Astrocyte (in vitro differentiated cells and primary cell): ENCODE measurements at regions not wholly inside any gene's neighbourhood (a gene's known extent, or its start where the extent isn't known, plus 50 kb on each side); places are given as distances from the start of the nearest gene placed in this dataset.

ENCODE experiments used
- DNase-seq: peaks from one replicate; pipeline ENCODE4 v3.0.0-alpha.2; 2010; ENCODE audit warnings: low read depth
- FAIRE-seq: peaks from 2 replicates; lab custom pipeline; 2011; peaks lifted over from hg19 to GRCh38; lab: Jason Lieb, UNC
- H2AFZ ChIP-seq: 2 replicates; pipeline ENCODE4 v1.6.0; 2012; ENCODE audit warnings: low read depth, low read length, inconsistent platforms
- H3K27ac ChIP-seq: 2 replicates; pipeline ENCODE4 v1.5.1; 2011; ENCODE audit warnings: low read depth, low read length, inconsistent platforms
- H3K27me3 ChIP-seq: 2 replicates; pipeline ENCODE4 v1.6.0; 2011; ENCODE audit warnings: low read length, inconsistent platforms; ENCODE audit not compliant: insufficient read depth
- H3K36me3 ChIP-seq: 2 replicates; pipeline ENCODE4 v1.5.1; 2011; ENCODE audit warnings: low read length, inconsistent platforms; ENCODE audit not compliant: insufficient read depth
- H3K4me1 ChIP-seq: 2 replicates; pipeline ENCODE4 v1.5.1; 2011; ENCODE audit warnings: low read length, inconsistent platforms; ENCODE audit not compliant: insufficient read depth
- H3K4me2 ChIP-seq: 2 replicates; pipeline ENCODE4 v1.6.0; 2012; ENCODE audit warnings: low read length, inconsistent platforms
- H3K4me3 ChIP-seq: 2 replicates; pipeline ENCODE4 v1.5.1; 2011; ENCODE audit warnings: low read depth, mild to moderate bottlenecking, low read length, inconsistent platforms; ENCODE audit not compliant: insufficient read depth
- H3K79me2 ChIP-seq: 2 replicates; pipeline ENCODE4 v1.6.0; 2012; ENCODE audit warnings: mild to moderate bottlenecking, low read length, inconsistent platforms; ENCODE audit not compliant: insufficient read depth
- H3K9ac ChIP-seq: 2 replicates; pipeline ENCODE4 v1.6.0; 2012; ENCODE audit warnings: mild to moderate bottlenecking, low read length, inconsistent platforms
- H3K9me3 ChIP-seq: 2 replicates; pipeline ENCODE4 v1.5.1; 2012; ENCODE audit warnings: low read depth, mild to moderate bottlenecking, low read length, inconsistent platforms; ENCODE audit not compliant: insufficient read depth
- H4K20me1 ChIP-seq: 2 replicates; pipeline ENCODE4 v1.6.0; 2012; ENCODE audit warnings: low read length, inconsistent platforms; ENCODE audit not compliant: insufficient read depth
- H3K27ac Mint-ChIP-seq: one replicate; pipeline ENCODE4 v1.8.0; 2021; ENCODE audit warnings: mild to moderate bottlenecking, mixed read lengths; ENCODE audit not compliant: unreplicated experiment
- H3K27me3 Mint-ChIP-seq: one replicate; pipeline ENCODE4 v1.8.0; 2021; ENCODE audit warnings: low read depth, mixed read lengths; ENCODE audit not compliant: unreplicated experiment
- H3K36me3 Mint-ChIP-seq: one replicate; pipeline ENCODE4 v1.8.0; 2021; ENCODE audit warnings: low read depth, mixed read lengths; ENCODE audit not compliant: unreplicated experiment
- H3K4me1 Mint-ChIP-seq: one replicate; pipeline ENCODE4 v1.8.0; 2021; ENCODE audit warnings: low read depth, mixed read lengths; ENCODE audit not compliant: unreplicated experiment
- H3K4me3 Mint-ChIP-seq: one replicate; pipeline ENCODE4 v1.8.0; 2021; ENCODE audit warnings: mild to moderate bottlenecking, moderate library complexity, mixed read lengths; ENCODE audit not compliant: unreplicated experiment
- H3K9me3 Mint-ChIP-seq: one replicate; pipeline ENCODE4 v1.8.0; 2021; ENCODE audit warnings: mild to moderate bottlenecking, mixed read lengths; ENCODE audit not compliant: unreplicated experiment
- EZH2 ChIP-seq: IDR thresholded peaks from 2 replicates; pipeline ENCODE4 v1.6.1; 2012; ENCODE audit warnings: mild to moderate bottlenecking, low read length, inconsistent platforms; ENCODE audit not compliant: insufficient read depth
- TF ChIP-seq, protein P1 (sequence below): IDR thresholded peaks from 2 replicates; pipeline ENCODE4 v1.5.1; 2011; ENCODE audit warnings: low read depth, mild to moderate bottlenecking, inconsistent platforms, low read length, moderate library complexity; ENCODE audit not compliant: insufficient read depth

DNA sequence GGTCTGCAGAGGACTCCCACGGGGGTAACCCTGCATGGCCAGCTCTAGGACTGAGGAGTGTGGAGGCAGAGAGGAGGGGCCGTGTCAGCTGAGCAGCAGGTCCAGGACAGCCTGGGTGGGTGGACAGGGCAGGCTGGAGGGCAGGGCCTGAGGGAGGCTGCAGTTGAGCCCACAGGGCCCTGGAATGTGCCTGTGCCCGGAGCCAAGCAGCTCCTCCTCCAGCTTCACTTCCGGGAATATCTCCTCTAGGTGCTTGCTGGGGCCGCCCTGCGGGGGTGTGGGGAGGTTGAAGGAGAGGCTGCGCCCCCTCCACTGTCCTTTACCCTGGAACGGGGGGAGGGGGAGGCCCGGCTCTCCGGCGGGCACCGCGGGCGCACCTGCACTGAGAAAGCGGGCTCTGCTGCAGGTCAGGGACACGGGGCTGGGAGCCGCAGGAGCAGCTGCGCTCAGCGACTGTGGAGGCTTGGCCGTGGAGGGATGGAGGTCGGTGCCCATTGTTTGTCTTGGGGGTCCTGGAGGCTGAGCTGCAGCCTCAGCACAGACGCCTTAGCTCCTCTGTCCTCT is 1293.2 kb downstream of the BRD1 start:
- no peaks in the 10 kb centered on the region for H3K9me3 Mint-ChIP-seq

DNA sequence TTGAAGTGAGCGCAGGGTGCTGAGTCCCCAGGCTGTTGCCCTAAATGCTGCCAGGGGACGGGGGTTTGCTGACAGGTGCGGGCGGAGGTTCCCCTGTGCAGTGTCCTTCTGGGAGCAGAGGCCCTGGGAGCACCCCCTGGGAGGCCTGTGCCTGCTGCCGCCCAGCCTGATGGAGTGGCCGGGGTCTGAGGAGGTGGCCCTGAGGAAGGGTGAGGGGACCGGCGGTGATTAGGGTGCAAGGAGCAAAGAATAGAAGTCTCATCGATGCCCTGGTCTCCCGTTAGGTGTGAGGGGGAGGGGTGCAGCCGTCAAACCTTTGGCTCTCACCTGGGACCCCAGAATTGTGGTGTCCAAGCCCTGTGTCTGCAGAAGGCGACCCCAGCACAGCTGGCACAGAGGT is 1294.7 kb downstream of the BRD1 start:
- Histone ChIP-seq H2AFZ (no peak overlapping the region), H3K4me3 (no peak overlapping the region), H3K4me2 (no peak overlapping the region), H3K4me1 (no peaks in the 10 kb centered on the region), H3K79me2 (no peaks in the 10 kb centered on the region), H3K9ac (no peak overlapping the region), H3K27ac (no peak overlapping the region), H3K27me3 (no peaks in the 10 kb centered on the region), H3K36me3 (no peaks in the 10 kb centered on the region), H3K9me3 (no peaks in the 10 kb centered on the region), H4K20me1 (no peaks in the 10 kb centered on the region)
- no peak for DNase-seq
- no peak overlapping the region for H3K27ac Mint-ChIP-seq
- H3K36me3 Mint-ChIP-seq: no peaks in the 10 kb centered on the region
- no peaks in the 10 kb centered on the region for H3K9me3 Mint-ChIP-seq
- no peak overlapping the region for H3K4me3 Mint-ChIP-seq
- no peaks in the 10 kb centered on the region for H3K4me1 Mint-ChIP-seq
- TF ChIP-seq EZH2: no peak
- TF ChIP-seq, protein P1, sequence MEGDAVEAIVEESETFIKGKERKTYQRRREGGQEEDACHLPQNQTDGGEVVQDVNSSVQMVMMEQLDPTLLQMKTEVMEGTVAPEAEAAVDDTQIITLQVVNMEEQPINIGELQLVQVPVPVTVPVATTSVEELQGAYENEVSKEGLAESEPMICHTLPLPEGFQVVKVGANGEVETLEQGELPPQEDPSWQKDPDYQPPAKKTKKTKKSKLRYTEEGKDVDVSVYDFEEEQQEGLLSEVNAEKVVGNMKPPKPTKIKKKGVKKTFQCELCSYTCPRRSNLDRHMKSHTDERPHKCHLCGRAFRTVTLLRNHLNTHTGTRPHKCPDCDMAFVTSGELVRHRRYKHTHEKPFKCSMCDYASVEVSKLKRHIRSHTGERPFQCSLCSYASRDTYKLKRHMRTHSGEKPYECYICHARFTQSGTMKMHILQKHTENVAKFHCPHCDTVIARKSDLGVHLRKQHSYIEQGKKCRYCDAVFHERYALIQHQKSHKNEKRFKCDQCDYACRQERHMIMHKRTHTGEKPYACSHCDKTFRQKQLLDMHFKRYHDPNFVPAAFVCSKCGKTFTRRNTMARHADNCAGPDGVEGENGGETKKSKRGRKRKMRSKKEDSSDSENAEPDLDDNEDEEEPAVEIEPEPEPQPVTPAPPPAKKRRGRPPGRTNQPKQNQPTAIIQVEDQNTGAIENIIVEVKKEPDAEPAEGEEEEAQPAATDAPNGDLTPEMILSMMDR: no peak
- H3K27me3 Mint-ChIP-seq: peaks cover 26% of the 10 kb centered on the region
- FAIRE-seq: no peak

More for the DNA sequence above, 1293.2 kb downstream of the BRD1 start:
- DNase-seq: no peak
- FAIRE-seq: no peak
- no peak for TF ChIP-seq EZH2
- TF ChIP-seq, protein P1: no peak
- H3K4me3 Mint-ChIP-seq: no peak overlapping the region
- H3K9me3 ChIP-seq: no peaks in the 10 kb centered on the region
- no peaks in the 10 kb centered on the region for H4K20me1 ChIP-seq
- no peak overlapping the region for H3K27ac Mint-ChIP-seq
- no peaks in the 10 kb centered on the region for H3K4me1 Mint-ChIP-seq
- no peak overlapping the region for H2AFZ ChIP-seq
- H3K36me3 ChIP-seq: no peaks in the 10 kb centered on the region
- H3K36me3 Mint-ChIP-seq: no peaks in the 10 kb centered on the region
- H3K4me3 ChIP-seq: no peak overlapping the region
- H3K9ac ChIP-seq: no peak overlapping the region
- H3K27ac ChIP-seq: no peak overlapping the region
- H3K27me3 ChIP-seq: no peaks in the 10 kb centered on the region
- H3K79me2 ChIP-seq: no peaks in the 10 kb centered on the region
- no peak overlapping the region for H3K4me2 ChIP-seq
- H3K4me1 ChIP-seq: no peaks in the 10 kb centered on the region
- H3K27me3 Mint-ChIP-seq: peaks cover 29% of the 10 kb centered on the region

GRCh38 chr22:48531761-48532435 is 1295.8 kb downstream of the BRD1 start:
- H3K9me3 ChIP-seq: no peaks in the 10 kb centered on the region
- TF ChIP-seq, protein P1: no peak
- TF ChIP-seq EZH2: no peak
- no peak overlapping the region for H3K9ac ChIP-seq

More at GRCh38 chr22:48531761-48532435, 1295.8 kb downstream of the BRD1 start:
- DNase-seq (no peak), FAIRE-seq (no peak)
- Histone ChIP-seq H3K27ac (no peak overlapping the region), H4K20me1 (no peaks in the 10 kb centered on the region), H2AFZ (no peak overlapping the region), H3K4me3 (no peak overlapping the region), H3K4me1 (no peaks in the 10 kb centered on the region), H3K27me3 (no peaks in the 10 kb centered on the region), H3K79me2 (no peaks in the 10 kb centered on the region), H3K4me2 (no peak overlapping the region), H3K36me3 (no peaks in the 10 kb centered on the region)
- H3K27me3 Mint-ChIP-seq: peaks cover 28% of the 10 kb centered on the region
- H3K4me3 Mint-ChIP-seq: no peak overlapping the region
- no peaks in the 10 kb centered on the region for H3K9me3 Mint-ChIP-seq
- no peak overlapping the region for H3K27ac Mint-ChIP-seq
- no peaks in the 10 kb centered on the region for H3K36me3 Mint-ChIP-seq
- no peaks in the 10 kb centered on the region for H3K4me1 Mint-ChIP-seq
